K562 (cell line): ENCODE measurements at regions not wholly inside any gene's neighbourhood (a gene's known extent, or its start where the extent isn't known, plus 50 kb on each side); places are given as distances from the start of the nearest gene placed in this dataset.
A peak's percentile ranks its signal among the peaks of the same experiment; 100 is the strongest.

Experiments used
- BRD4 ChIP-seq: fragments of 200-600 bp; sonication (generic); IDR thresholded peaks from 2 replicates; pipeline ENCODE4 v1.6.1; 2017; ENCODE audit warnings: inconsistent platforms
- E2F6 ChIP-seq, 2 experiments: IDR thresholded peaks; 2 replicates each; pipeline ENCODE4 v1.6.1; 2011; ENCODE audit warnings: borderline replicate concordance in 1 of 2, control low read depth in 1 of 2, low read depth in 1 of 2, low read length in 1 of 2, mild to moderate bottlenecking in 1 of 2, mixed read lengths in 1 of 2, moderate library complexity in 1 of 2; ENCODE audit not compliant: insufficient read depth in 1 of 2, insufficient read length in 1 of 2, poor library complexity in 1 of 2, severe bottlenecking in 1 of 2; ENCODE audit errors: extremely low read depth in 1 of 2
- E2F8 ChIP-seq: fragments of 450-650 bp; IDR thresholded peaks from 2 replicates; pipeline ENCODE4 v1.7.1; 2018; ENCODE audit warnings: mild to moderate bottlenecking, low read depth; ENCODE audit not compliant: partially characterized antibody
- NFIC ChIP-seq: fragments of 450-650 bp; IDR thresholded peaks from 2 replicates; pipeline ENCODE4 v1.6.1; 2017; ENCODE audit warnings: mild to moderate bottlenecking, inconsistent platforms
- POLR2G ChIP-seq: fragments of 200-400 bp; formaldehyde crosslinking; IDR thresholded peaks from 2 replicates; pipeline ENCODE4 v1.6.1; 2017; ENCODE audit warnings: low read depth, mild to moderate bottlenecking, antibody characterized with exemption, low read length, moderate library complexity
- SOX6 ChIP-seq: fragments of 450-650 bp; IDR thresholded peaks from 2 replicates; pipeline ENCODE4 v1.6.1; 2014; ENCODE audit warnings: mild to moderate bottlenecking
- TEAD2 ChIP-seq: fragments of 450-650 bp; IDR thresholded peaks from 2 replicates; pipeline ENCODE4 v1.6.1; 2016; ENCODE audit warnings: missing genetic modification characterization, control low read depth, missing compliant biosample characterization
- TOE1 ChIP-seq, 2 experiments: fragments of 450-650 bp in 1 of 2; sonication (generic) in 1 of 2; formaldehyde crosslinking in 1 of 2; IDR thresholded peaks; 2 replicates each; pipeline versions ENCODE4 v1.7.1 to v1.8.0; 2016 to 2022; ENCODE audit warnings: borderline replicate concordance in 2 of 2, mild to moderate bottlenecking in 2 of 2, antibody characterized with exemption in 1 of 2, inconsistent platforms in 1 of 2, low read depth in 1 of 2, missing genetic modification reagents in 1 of 2, moderate library complexity in 1 of 2
- ZBED1 ChIP-seq: IDR thresholded peaks from 2 replicates; pipeline ENCODE4 v1.6.1; 2014
- ZBTB5 ChIP-seq: fragments of 450-650 bp; IDR thresholded peaks from 2 replicates; pipeline ENCODE4 v1.6.1; 2017; ENCODE audit warnings: antibody characterized with exemption
- TF ChIP-seq, protein P1 (sequence below), 2 experiments: fragments of 200-800 bp in 1 of 2; sonication (Bioruptor generic) in 1 of 2; sonication (generic) in 1 of 2; formaldehyde crosslinking in 1 of 2; IDR thresholded peaks in 1 of 2; conservative IDR thresholded peaks in 1 of 2; 2 replicates each; pipeline versions ENCODE4 v1.5.0 to v1.6.1; 2016 to 2020; ENCODE audit warnings: missing compliant biosample characterization in 1 of 2, missing genetic modification characterization in 1 of 2, missing genetic modification reagents in 1 of 2

- TF ChIP-seq E2F6 (IDR thresholded peaks at IDR 0.05; ENCODE audit: borderline replicate concordance in 1 of 2, extremely low read depth in 1 of 2, insufficient read depth in 1 of 2, insufficient read length in 1 of 2, low read depth in 1 of 2, low read length in 1 of 2, poor library complexity in 1 of 2, severe bottlenecking in 1 of 2): peak in 1 of 2 experiments; percentile 74
- TF ChIP-seq E2F8: peak; percentile 89
- no peak for TF ChIP-seq ZBED1
- no peak for TF ChIP-seq TOE1 (IDR thresholded peaks at IDR 0.05; ENCODE audit: borderline replicate concordance)
- no peak for TF ChIP-seq TOE1 (CRISPR knock-in tag; IDR thresholded peaks at IDR 0.05; ENCODE audit: borderline replicate concordance, low read depth)
- TF ChIP-seq, protein P1, sequence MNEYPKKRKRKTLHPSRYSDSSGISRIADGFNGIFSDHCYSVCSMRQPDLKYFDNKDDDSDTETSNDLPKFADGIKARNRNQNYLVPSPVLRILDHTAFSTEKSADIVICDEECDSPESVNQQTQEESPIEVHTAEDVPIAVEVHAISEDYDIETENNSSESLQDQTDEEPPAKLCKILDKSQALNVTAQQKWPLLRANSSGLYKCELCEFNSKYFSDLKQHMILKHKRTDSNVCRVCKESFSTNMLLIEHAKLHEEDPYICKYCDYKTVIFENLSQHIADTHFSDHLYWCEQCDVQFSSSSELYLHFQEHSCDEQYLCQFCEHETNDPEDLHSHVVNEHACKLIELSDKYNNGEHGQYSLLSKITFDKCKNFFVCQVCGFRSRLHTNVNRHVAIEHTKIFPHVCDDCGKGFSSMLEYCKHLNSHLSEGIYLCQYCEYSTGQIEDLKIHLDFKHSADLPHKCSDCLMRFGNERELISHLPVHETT (CRISPR knock-in tag; conservative IDR thresholded peaks at IDR 0.05 in 1 of 2, IDR thresholded peaks at IDR 0.05 in 1 of 2): peak in 1 of 2 experiments; percentile 48; a peak in 1 of 4 replicates
- no peak for TF ChIP-seq TEAD2 (tag)
- peak; percentile 95 for TF ChIP-seq NFIC
- peak; percentile 40; the same call in 1 of the 2 replicates for TF ChIP-seq POLR2G
- no peak for TF ChIP-seq SOX6
- no peak for TF ChIP-seq ZBTB5
- TF ChIP-seq BRD4: no peak
These were observed 69.0 kb upstream of the SYT13 start (continued) for GRCh38 chr11:45354976-45355705.
